ENCODE measurements at regions not wholly inside any gene's neighbourhood (a gene's known extent, or its start where the extent isn't known, plus 50 kb on each side); places are given as distances from the start of the nearest gene placed in this dataset.
"Not testable (repeated sequence)": the region's sequence is repeated elsewhere in the genome, so short reads cannot be mapped to it uniquely, and the experiment has no call there.

DNA sequence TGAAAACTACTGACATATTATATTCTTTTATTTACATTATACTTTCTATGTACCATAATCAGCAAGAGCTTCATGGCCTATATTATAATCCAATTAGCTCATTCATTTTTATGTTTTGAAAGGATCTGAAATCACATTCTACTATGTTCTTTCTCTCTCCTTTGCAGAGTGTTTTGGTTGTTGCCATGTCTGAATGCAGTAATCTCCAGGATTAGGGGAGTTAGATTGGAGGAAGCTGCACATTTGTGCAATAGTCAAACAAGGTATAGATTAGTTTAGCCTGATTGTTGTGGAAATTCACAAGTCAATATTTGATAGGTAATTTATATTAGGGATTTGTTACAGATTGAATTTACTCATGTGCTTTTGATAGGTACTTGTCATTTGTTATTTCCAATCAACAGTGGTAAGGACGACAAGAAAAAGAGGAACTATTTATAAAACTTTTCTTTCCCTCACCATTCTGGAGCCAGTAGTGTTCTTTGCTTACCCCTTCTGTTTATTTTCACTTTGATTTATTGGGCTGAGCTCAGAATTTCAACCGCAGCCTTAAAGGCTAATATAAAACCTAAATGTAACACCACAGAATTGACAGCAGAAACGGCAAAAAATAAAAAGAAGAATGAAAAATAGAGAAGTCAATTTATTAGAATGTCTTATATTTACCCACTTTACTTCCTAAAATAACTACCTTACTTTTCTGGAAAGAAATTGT, 597.0 kb downstream of the CHSY3 start:
- TF ChIP-seq, protein P1, sequence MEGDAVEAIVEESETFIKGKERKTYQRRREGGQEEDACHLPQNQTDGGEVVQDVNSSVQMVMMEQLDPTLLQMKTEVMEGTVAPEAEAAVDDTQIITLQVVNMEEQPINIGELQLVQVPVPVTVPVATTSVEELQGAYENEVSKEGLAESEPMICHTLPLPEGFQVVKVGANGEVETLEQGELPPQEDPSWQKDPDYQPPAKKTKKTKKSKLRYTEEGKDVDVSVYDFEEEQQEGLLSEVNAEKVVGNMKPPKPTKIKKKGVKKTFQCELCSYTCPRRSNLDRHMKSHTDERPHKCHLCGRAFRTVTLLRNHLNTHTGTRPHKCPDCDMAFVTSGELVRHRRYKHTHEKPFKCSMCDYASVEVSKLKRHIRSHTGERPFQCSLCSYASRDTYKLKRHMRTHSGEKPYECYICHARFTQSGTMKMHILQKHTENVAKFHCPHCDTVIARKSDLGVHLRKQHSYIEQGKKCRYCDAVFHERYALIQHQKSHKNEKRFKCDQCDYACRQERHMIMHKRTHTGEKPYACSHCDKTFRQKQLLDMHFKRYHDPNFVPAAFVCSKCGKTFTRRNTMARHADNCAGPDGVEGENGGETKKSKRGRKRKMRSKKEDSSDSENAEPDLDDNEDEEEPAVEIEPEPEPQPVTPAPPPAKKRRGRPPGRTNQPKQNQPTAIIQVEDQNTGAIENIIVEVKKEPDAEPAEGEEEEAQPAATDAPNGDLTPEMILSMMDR (IDR thresholded peaks at IDR 0.05; ENCODE audit: low read depth, low read length): no peak
- DNase-seq (ENCODE audit: low read depth in 2 of 2): no peak
- no peak overlapping the region for H3K4me3 ChIP-seq (replicated peaks in 1 of 2; ENCODE audit: low read depth in 2 of 2, low read length in 2 of 2)

DNA sequence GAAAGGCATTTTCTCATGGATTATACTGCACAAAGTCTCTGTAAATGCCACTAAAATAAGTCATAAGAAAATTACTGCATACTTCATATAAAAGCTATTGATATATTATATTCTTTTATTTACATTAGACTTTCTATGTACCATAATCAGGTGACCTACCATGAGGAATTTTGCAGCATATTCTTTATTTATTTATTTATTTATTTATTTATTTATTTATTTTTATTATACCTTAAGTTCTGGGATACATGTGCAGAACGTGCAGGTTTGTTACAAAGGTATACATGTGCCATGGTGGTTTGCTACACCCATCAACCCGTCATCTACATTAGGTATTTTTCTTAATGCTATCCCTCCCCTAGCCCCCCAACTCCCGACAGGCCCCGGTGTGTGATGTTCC, 596.2 kb downstream of the CHSY3 start:
- H3K4me3 ChIP-seq (replicated peaks in 1 of 2; ENCODE audit: low read depth in 2 of 2, low read length in 2 of 2); DNase-seq (ENCODE audit: low read depth in 2 of 2): not testable (repeated sequence)

DNA sequence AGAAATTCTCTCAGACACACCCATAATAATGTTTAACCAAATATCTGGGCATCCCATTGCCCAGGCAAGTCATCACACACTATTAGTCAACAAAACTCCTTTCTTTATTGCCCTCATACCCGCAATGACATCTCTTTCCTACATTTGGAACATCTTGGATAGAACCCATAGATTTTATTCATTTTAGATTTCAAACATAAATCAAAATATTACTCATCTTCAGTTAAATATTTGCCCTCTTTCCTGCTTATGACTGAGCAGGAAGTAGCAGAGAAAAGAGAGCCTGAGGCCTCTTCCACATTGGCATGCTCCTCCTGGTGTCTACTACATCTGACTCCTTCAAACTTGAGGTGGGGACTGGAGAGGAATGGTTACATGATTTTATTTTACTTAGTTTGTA, 592.0 kb downstream of the CHSY3 start:
- H3K4me3 ChIP-seq (replicated peaks in 1 of 2; ENCODE audit: low read depth in 2 of 2, low read length in 2 of 2): no peak overlapping the region
- no peak for DNase-seq (ENCODE audit: low read depth in 2 of 2)
- TF ChIP-seq, protein P1 (IDR thresholded peaks at IDR 0.05; ENCODE audit: low read depth, low read length): no peak

DNA sequence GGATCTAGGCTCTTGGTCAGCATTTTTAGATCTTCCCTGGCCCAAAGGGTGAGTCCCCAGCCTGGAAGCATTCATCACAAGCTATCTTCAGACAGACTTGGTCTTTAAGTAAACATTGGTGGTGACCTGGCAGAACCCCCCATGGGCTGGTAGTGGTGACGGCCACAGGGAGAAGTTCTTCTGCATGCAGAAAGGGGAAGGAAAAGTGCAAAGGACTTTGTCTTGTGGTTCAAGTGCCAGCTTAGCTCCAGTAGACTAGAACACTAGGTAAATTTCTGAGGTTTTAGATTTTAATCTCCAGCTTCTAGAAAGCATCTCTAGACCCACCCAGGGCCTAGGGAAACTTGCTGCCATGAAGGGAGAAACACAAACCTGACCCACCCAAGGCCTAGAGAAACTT, 584.0 kb downstream of the CHSY3 start:
- H3K4me3 ChIP-seq (replicated peaks in 1 of 2; ENCODE audit: low read depth in 2 of 2, low read length in 2 of 2): no peak overlapping the region
- no peak for DNase-seq (ENCODE audit: low read depth in 2 of 2)
- TF ChIP-seq, protein P1 (IDR thresholded peaks at IDR 0.05; ENCODE audit: low read depth, low read length): no peak

DNA sequence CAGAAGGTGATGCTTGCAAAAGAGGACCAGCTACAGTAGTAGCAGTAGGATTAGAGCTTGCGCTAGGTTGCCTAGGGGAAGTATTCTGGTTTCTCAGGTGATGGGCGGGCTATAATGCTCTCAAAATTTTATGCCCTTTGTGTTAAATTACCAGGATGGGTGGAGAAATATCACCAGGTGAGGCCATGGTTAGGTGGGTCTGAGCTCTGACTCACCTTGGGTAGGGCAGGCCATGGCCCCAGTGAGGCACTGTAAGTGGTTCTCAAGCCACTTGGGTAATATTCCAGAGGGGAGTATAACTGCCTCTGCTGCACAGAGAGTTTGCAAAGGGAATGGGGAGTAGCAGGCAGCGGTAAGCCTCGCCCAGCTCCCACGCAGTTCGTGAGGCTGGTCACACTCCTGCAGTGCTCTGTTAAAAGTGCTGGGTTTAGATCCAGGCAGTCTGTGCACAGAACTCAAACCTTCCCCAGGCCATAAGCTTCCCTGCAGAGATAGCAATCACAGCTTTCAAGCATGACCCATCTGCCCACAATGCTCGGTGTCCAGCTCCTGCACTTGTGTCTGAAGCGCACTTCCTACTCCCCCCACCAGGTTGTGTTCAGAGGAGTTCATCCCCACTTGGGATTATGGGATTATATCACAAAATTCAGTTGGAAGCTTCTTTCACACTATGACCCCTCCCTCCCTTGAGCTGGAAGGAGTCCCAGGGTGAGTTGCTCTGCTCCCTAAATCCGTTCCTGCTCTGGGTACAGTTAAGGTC, 575.0 kb downstream of the CHSY3 start:
- TF ChIP-seq, protein P1 (IDR thresholded peaks at IDR 0.05; ENCODE audit: low read depth, low read length): peak; percentile 3
- no peak for DNase-seq (ENCODE audit: low read depth in 2 of 2)
- no peak overlapping the region for H3K4me3 ChIP-seq (replicated peaks in 1 of 2; ENCODE audit: low read depth in 2 of 2, low read length in 2 of 2)

DNA sequence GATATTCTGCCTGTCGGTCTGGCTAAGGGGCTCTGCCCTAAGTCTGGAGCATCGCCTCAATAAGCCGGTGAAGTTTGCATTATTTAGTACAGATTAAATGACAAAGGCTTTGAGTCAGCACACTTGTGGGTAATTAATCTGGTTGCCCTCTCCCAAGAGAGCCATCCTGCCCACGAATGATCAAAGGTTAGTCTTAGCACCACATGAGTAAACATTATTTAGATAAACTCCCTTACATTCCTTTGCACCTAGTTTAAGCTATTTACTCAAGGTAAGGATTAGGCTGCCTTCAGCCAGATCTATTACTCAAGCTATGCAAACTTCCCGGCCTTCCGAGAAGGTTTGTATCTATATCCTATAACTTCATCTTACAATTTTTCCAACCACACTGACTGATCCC, 572.1 kb downstream of the CHSY3 start:
- no peak overlapping the region for H3K4me3 ChIP-seq (replicated peaks in 1 of 2; ENCODE audit: low read depth in 2 of 2, low read length in 2 of 2)
- TF ChIP-seq, protein P1 (IDR thresholded peaks at IDR 0.05; ENCODE audit: low read depth, low read length): no peak
- no peak for DNase-seq (ENCODE audit: low read depth in 2 of 2)

DNA sequence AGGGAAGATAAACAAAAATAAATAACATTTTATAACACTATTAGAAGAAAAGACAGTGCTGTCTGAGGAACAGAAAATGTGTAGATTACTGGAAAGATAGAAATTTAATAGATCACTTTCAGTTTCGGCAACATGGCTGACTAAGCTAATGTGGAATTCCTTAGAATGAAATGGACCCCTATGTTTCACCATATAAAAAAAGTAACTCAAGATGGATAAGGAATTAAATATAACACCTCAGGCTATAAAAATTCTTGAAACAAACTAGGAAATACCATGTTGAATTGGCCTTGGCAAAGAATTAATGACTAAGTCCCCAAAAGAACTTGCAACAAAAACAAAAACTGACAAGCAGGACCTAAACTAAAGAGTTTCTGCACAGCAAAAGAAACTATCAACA, 558.3 kb downstream of the CHSY3 start:
- no peak overlapping the region for H3K4me3 ChIP-seq (replicated peaks in 1 of 2; ENCODE audit: low read depth in 2 of 2, low read length in 2 of 2)
- TF ChIP-seq, protein P1 (IDR thresholded peaks at IDR 0.05; ENCODE audit: low read depth, low read length): no peak
- DNase-seq (ENCODE audit: low read depth in 2 of 2): no peak

Data from cardiac fibroblast (primary cell).